ENCODE measurements at regions not wholly inside any gene's neighbourhood (a gene's known extent, or its start where the extent isn't known, plus 50 kb on each side); places are given as distances from the start of the nearest gene placed in this dataset.

- no peaks in the 10 kb centered on the region for H3K4me1 Mint-ChIP-seq
- ATAC-seq, result no peak
Observed at GRCh38 chr4:34767407-34767806, 1476.9 kb downstream of the ARAP2 start.

GRCh38 chr4:34771632-34772031 is 1472.7 kb downstream of the ARAP2 start:
- Mint-ChIP-seq H3K27me3 (no peaks in the 10 kb centered on the region), H3K4me1 (no peaks in the 10 kb centered on the region), H3K36me3 (no peaks in the 10 kb centered on the region), H3K9me3 (ENCODE audit: low read depth) (no peaks in the 10 kb centered on the region), H3K4me3 (no peak overlapping the region), H3K27ac (no peak overlapping the region)
- ATAC-seq, result no peak
- no peak for DNase-seq
- CTCF ChIA-PET, result no interaction called here

More at GRCh38 chr4:34767407-34767806, 1476.9 kb downstream of the ARAP2 start:
- no peak for DNase-seq
- Mint-ChIP-seq H3K36me3 (no peaks in the 10 kb centered on the region), H3K27ac (no peak overlapping the region), H3K4me3 (no peak overlapping the region), H3K27me3 (no peaks in the 10 kb centered on the region), H3K9me3 (ENCODE audit: low read depth) (peaks cover 2% of the 10 kb centered on the region)
- CTCF ChIA-PET, result no interaction called here

- Mint-ChIP-seq H3K4me1 (no peaks in the 10 kb centered on the region), H3K9me3 (ENCODE audit: low read depth) (no peaks in the 10 kb centered on the region), H3K27ac (no peak overlapping the region), H3K27me3 (no peaks in the 10 kb centered on the region), H3K4me3 (no peak overlapping the region), H3K36me3 (no peaks in the 10 kb centered on the region)
- no peak for ATAC-seq
- CTCF ChIA-PET, result no interaction called here
- no peak for DNase-seq
Observed at GRCh38 chr4:34790131-34790530, 1454.2 kb downstream of the ARAP2 start.

GRCh38 chr4:34791209-34791608 is 1453.1 kb downstream of the ARAP2 start:
- CTCF ChIA-PET, result no interaction called here
- Mint-ChIP-seq H3K9me3 (ENCODE audit: low read depth) (no peaks in the 10 kb centered on the region), H3K36me3 (no peaks in the 10 kb centered on the region)

GRCh38 chr4:34800953-34801352 is 1443.4 kb downstream of the ARAP2 start:
- Mint-ChIP-seq H3K27me3 (no peaks in the 10 kb centered on the region), H3K4me3 (no peak overlapping the region), H3K36me3 (no peaks in the 10 kb centered on the region), H3K27ac (no peak overlapping the region), H3K9me3 (ENCODE audit: low read depth) (peaks cover 5% of the 10 kb centered on the region), H3K4me1 (no peaks in the 10 kb centered on the region)
- CTCF ChIA-PET, result no interaction called here
- DNase-seq, result no peak
- ATAC-seq, result no peak

More at GRCh38 chr4:34791209-34791608, 1453.1 kb downstream of the ARAP2 start:
- ATAC-seq (no peak), DNase-seq (no peak)
- Mint-ChIP-seq H3K4me3 (no peak overlapping the region), H3K27me3 (no peaks in the 10 kb centered on the region), H3K27ac (no peak overlapping the region), H3K4me1 (no peaks in the 10 kb centered on the region)

DNA sequence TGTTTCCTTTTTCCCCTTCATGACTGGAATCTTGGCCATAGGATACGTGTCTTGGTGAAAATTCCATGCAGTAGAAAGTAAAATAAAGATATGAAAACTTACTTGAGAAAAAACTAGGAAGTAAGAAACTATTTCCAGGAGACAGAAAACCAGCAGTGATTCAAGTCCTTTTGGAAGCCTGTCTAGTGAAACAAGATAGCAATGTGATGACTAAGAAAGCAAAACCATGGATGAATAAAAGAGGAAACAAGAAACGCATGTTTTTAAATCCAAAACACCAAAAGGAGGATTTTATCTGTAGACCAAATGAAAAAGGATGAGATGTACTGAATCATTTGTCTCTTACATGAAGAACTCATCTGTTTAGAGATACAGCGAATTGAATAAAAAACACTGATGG is 1430.0 kb downstream of the ARAP2 start:
- H3K36me3 Mint-ChIP-seq, result no peaks in the 10 kb centered on the region
- CTCF ChIA-PET, result no interaction called here

GRCh38 chr4:34824515-34824914 is 1419.8 kb downstream of the ARAP2 start:
- Mint-ChIP-seq H3K36me3 (no peaks in the 10 kb centered on the region), H3K9me3 (ENCODE audit: low read depth) (peaks cover 4% of the 10 kb centered on the region), H3K27ac (no peak overlapping the region), H3K27me3 (no peaks in the 10 kb centered on the region), H3K4me1 (no peaks in the 10 kb centered on the region), H3K4me3 (no peak overlapping the region)
- CTCF ChIA-PET, result no interaction called here
- ATAC-seq, result no peak
- no peak for DNase-seq

More for the DNA sequence above, 1430.0 kb downstream of the ARAP2 start:
- no peak for DNase-seq
- Mint-ChIP-seq H3K4me1 (no peaks in the 10 kb centered on the region), H3K27ac (no peak overlapping the region), H3K9me3 (ENCODE audit: low read depth) (no peaks in the 10 kb centered on the region), H3K4me3 (no peak overlapping the region), H3K27me3 (no peaks in the 10 kb centered on the region)
- no peak for ATAC-seq

DNA sequence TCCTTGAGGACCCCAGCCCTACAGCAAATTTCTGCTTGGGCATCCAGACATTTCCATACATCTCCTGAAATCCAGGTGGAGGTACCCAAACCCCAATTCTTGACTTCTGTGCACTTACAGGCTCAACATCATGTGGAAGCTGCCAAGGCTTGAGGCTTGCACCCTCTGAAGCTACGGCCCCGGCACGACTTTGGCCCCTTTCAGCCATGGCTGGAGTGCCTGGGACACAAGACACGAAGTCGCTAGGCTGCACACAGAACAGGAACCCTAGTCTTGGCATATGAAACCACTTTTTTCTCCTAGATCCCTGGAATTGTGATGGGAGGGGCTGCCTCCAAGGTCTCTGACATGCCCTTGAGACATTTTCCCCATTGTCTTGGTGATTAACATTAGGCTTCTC is 1417.7 kb downstream of the ARAP2 start:
- CTCF ChIA-PET, result no interaction called here
- no peak overlapping the region for H3K27ac Mint-ChIP-seq
- no peak overlapping the region for H3K4me3 Mint-ChIP-seq
- ATAC-seq (no peak), DNase-seq (no peak)
- no peaks in the 10 kb centered on the region for H3K4me1 Mint-ChIP-seq
- no peaks in the 10 kb centered on the region for H3K36me3 Mint-ChIP-seq
- H3K9me3 Mint-ChIP-seq (ENCODE audit: low read depth), result peaks cover 4% of the 10 kb centered on the region
- H3K27me3 Mint-ChIP-seq, result no peaks in the 10 kb centered on the region

GRCh38 chr4:34845926-34846325 is 1398.4 kb downstream of the ARAP2 start:
- Mint-ChIP-seq H3K36me3 (no peaks in the 10 kb centered on the region), H3K27ac (no peak overlapping the region), H3K4me1 (no peaks in the 10 kb centered on the region), H3K9me3 (ENCODE audit: low read depth) (no peaks in the 10 kb centered on the region), H3K4me3 (no peak overlapping the region), H3K27me3 (no peaks in the 10 kb centered on the region)
- CTCF ChIA-PET, result no interaction called here
- DNase-seq, result no peak
- ATAC-seq, result no peak

- ATAC-seq (no peak), DNase-seq (no peak)
- no peaks in the 10 kb centered on the region for H3K27me3 Mint-ChIP-seq
- no peaks in the 10 kb centered on the region for H3K36me3 Mint-ChIP-seq
- H3K4me3 Mint-ChIP-seq, result no peak overlapping the region
- no peak overlapping the region for H3K27ac Mint-ChIP-seq
- no peaks in the 10 kb centered on the region for H3K9me3 Mint-ChIP-seq (ENCODE audit: low read depth)
- H3K4me1 Mint-ChIP-seq, result no peaks in the 10 kb centered on the region
- CTCF ChIA-PET, result no interaction called here
Observed at GRCh38 chr4:34850421-34850820, 1393.9 kb downstream of the ARAP2 start.

DNA sequence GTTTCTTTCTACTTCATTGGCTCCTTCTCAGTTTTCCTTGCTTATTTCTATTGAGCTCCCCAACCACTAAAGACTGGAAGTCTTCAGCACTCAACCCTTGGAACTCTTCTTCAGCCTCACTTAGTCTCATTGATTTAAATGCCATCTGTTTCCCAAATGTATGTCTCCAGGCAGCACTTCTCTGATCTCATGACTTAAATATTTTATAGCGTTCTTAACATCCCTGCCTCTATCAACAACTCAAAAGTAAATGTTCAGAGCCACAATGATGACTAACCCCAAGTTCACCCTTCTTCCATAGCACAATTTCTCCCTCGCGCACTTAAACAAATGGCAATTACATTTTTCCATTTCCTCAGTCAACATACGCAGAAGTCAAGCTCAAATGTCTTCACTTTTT is 1393.3 kb downstream of the ARAP2 start:
- CTCF ChIA-PET, result no interaction called here
- Mint-ChIP-seq H3K36me3 (no peaks in the 10 kb centered on the region), H3K4me1 (no peaks in the 10 kb centered on the region)

DNA sequence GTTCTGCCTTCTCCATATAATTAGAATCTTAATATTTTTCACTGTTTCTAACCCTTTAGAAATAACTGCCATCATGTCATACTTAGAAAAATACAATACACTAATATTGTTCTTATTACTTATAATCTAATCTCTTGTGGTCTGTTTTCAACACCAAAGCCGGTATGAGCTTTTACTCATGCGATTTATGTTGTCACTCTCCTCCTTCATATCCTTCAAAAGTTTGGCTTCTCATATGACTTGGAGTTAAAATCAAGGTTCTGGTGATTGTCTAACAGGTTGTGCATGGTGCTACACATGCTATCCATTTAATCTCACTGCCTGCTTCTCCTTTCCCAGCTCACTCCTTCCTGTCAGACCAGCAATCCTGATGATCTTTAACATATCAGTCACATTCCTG is 1392.9 kb downstream of the ARAP2 start:
- ATAC-seq, result no peak
- H3K4me3 Mint-ChIP-seq, result no peak overlapping the region
- no peak overlapping the region for H3K27ac Mint-ChIP-seq
- no peak for DNase-seq
- H3K36me3 Mint-ChIP-seq, result no peaks in the 10 kb centered on the region
- H3K4me1 Mint-ChIP-seq, result no peaks in the 10 kb centered on the region
- no peaks in the 10 kb centered on the region for H3K27me3 Mint-ChIP-seq
- CTCF ChIA-PET, result no interaction called here
- no peaks in the 10 kb centered on the region for H3K9me3 Mint-ChIP-seq (ENCODE audit: low read depth)

More for the DNA sequence above, 1393.3 kb downstream of the ARAP2 start:
- Mint-ChIP-seq H3K9me3 (ENCODE audit: low read depth) (no peaks in the 10 kb centered on the region), H3K27ac (no peak overlapping the region), H3K27me3 (no peaks in the 10 kb centered on the region), H3K4me3 (no peak overlapping the region)
- DNase-seq (no peak), ATAC-seq (no peak)

GRCh38 chr4:34854451-34854850 is 1389.9 kb downstream of the ARAP2 start:
- Mint-ChIP-seq H3K9me3 (ENCODE audit: low read depth) (no peaks in the 10 kb centered on the region), H3K36me3 (no peaks in the 10 kb centered on the region), H3K4me1 (no peaks in the 10 kb centered on the region), H3K27ac (no peak overlapping the region), H3K27me3 (no peaks in the 10 kb centered on the region), H3K4me3 (no peak overlapping the region)
- DNase-seq (no peak), ATAC-seq (no peak)
- CTCF ChIA-PET, result no interaction called here

DNA sequence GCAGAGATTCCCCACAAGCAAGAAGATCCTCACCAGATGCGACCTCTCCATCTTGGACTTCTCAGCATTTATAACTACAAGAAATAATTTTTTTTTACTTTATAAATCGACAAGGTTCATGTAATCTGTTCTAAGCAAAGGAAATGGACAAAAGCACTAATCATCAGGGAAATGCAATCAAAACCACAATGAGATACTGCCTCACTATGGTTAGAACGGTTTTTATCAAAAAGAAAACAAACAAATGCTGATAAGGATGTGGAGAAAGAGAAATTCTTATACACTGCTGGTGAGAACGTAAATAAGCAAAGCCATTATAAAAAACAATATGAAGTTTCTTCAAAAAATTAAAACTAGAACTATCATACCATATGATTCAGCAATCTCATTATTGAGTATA is 1382.6 kb downstream of the ARAP2 start:
- CTCF ChIA-PET, result no interaction called here
- Mint-ChIP-seq H3K36me3 (no peaks in the 10 kb centered on the region), H3K27me3 (no peaks in the 10 kb centered on the region), H3K4me1 (no peaks in the 10 kb centered on the region), H3K4me3 (no peak overlapping the region), H3K27ac (no peak overlapping the region), H3K9me3 (ENCODE audit: low read depth) (peaks cover 2% of the 10 kb centered on the region)
- no peak for DNase-seq
- ATAC-seq, result no peak

- Mint-ChIP-seq H3K36me3 (no peaks in the 10 kb centered on the region), H3K27me3 (no peaks in the 10 kb centered on the region), H3K4me3 (no peak overlapping the region), H3K27ac (no peak overlapping the region), H3K4me1 (no peaks in the 10 kb centered on the region), H3K9me3 (ENCODE audit: low read depth) (no peaks in the 10 kb centered on the region)
- ATAC-seq, result no peak
- no peak for DNase-seq
- CTCF ChIA-PET, result no interaction called here
Observed at GRCh38 chr4:34878961-34879360, 1365.4 kb downstream of the ARAP2 start.
